ENCODE measurements at regions not wholly inside any gene's neighbourhood (a gene's known extent, or its start where the extent isn't known, plus 50 kb on each side); places are given as distances from the start of the nearest gene placed in this dataset.

- DNase-seq, result no peak
Measured at GRCh38 chr9:104980039-104980654, 52.2 kb upstream of the ABCA1 start.

GRCh38 chr9:104981543-104982129 lies 53.7 kb upstream of the ABCA1 start:
- Mint-ChIP-seq H3K27ac (no peak overlapping the region), H3K4me1 (peaks cover 5 to 24% (median 18%) of the 10 kb centered on the region in 4 donors), H3K4me3 (no peak overlapping the region), H3K27me3 (peaks cover 17% of the 10 kb centered on the region), H3K9me3 (peaks cover 0 to 3% (median 0%) of the 10 kb centered on the region in 7 donors), H3K36me3 (no peaks in the 10 kb centered on the region)
- Histone ChIP-seq H3K9me3 (ENCODE audit: control insufficient read depth in 2 of 2, low read length in 2 of 2) (no peaks in the 10 kb centered on the region), H3K27me3 (ENCODE audit: control insufficient read depth, insufficient read depth, low read length) (peaks cover 13% of the 10 kb centered on the region), H3K36me3 (ENCODE audit: control insufficient read depth, insufficient read depth, low read length) (no peaks in the 10 kb centered on the region), H3K4me1 (ENCODE audit: control insufficient read depth, insufficient read depth, low read length, poor library complexity, severe bottlenecking) (no peaks in the 10 kb centered on the region), H3K4me3 (ENCODE audit: low read depth, low read length) (no peak overlapping the region), H3K27ac (ENCODE audit: insufficient read depth, low read length, poor library complexity, severe bottlenecking) (no peak overlapping the region)
- DNase-seq (no peak), ATAC-seq (ENCODE audit: low read depth in 2 of 2) (no peak)

More at GRCh38 chr9:104980039-104980654, 52.2 kb upstream of the ABCA1 start:
- Mint-ChIP-seq H3K27me3 (peaks cover 17% of the 10 kb centered on the region), H3K9me3 (peaks cover 0 to 3% (median 0%) of the 10 kb centered on the region in 7 donors), H3K36me3 (no peaks in the 10 kb centered on the region), H3K4me3 (no peak overlapping the region), H3K27ac (no peak overlapping the region), H3K4me1 (peaks cover 5 to 18% (median 16%) of the 10 kb centered on the region in 4 donors)
- Histone ChIP-seq H3K36me3 (ENCODE audit: control insufficient read depth, insufficient read depth, low read length) (no peaks in the 10 kb centered on the region), H3K9me3 (ENCODE audit: control insufficient read depth in 2 of 2, low read length in 2 of 2) (no peaks in the 10 kb centered on the region), H3K4me1 (ENCODE audit: control insufficient read depth, insufficient read depth, low read length, poor library complexity, severe bottlenecking) (no peaks in the 10 kb centered on the region), H3K4me3 (ENCODE audit: low read depth, low read length) (no peak overlapping the region), H3K27me3 (ENCODE audit: control insufficient read depth, insufficient read depth, low read length) (peaks cover 10% of the 10 kb centered on the region), H3K27ac (ENCODE audit: insufficient read depth, low read length, poor library complexity, severe bottlenecking) (no peak overlapping the region)
- no peak for ATAC-seq (ENCODE audit: low read depth in 2 of 2)

GRCh38 chr9:104982543-104982942 lies 54.6 kb upstream of the ABCA1 start:
- H3K36me3 ChIP-seq (ENCODE audit: control insufficient read depth, insufficient read depth, low read length), result no peaks in the 10 kb centered on the region
- H3K4me3 ChIP-seq (ENCODE audit: low read depth, low read length), result no peak overlapping the region
- no peak for ATAC-seq (ENCODE audit: low read depth in 2 of 2)
- no peak overlapping the region for H3K27ac ChIP-seq (ENCODE audit: insufficient read depth, low read length, poor library complexity, severe bottlenecking)
- no peaks in the 10 kb centered on the region for H3K4me1 ChIP-seq (ENCODE audit: control insufficient read depth, insufficient read depth, low read length, poor library complexity, severe bottlenecking)
- Mint-ChIP-seq H3K4me1 (peaks cover 5 to 24% (median 18%) of the 10 kb centered on the region in 4 donors), H3K4me3 (no peak overlapping the region), H3K9me3 (peaks cover 0 to 2% (median 0%) of the 10 kb centered on the region in 7 donors), H3K27ac (no peak overlapping the region), H3K27me3 (peaks cover 22% of the 10 kb centered on the region), H3K36me3 (no peaks in the 10 kb centered on the region)
- DNase-seq, result no peak
- H3K9me3 ChIP-seq (ENCODE audit: control insufficient read depth in 2 of 2, low read length in 2 of 2), result no peaks in the 10 kb centered on the region
- peaks cover 13% of the 10 kb centered on the region for H3K27me3 ChIP-seq (ENCODE audit: control insufficient read depth, insufficient read depth, low read length)

GRCh38 chr9:104983491-104983890 lies 55.5 kb upstream of the ABCA1 start:
- peaks cover 5 to 25% (median 18%) of the 10 kb centered on the region in 4 donors for H3K4me1 Mint-ChIP-seq
- H3K9me3 Mint-ChIP-seq, result peaks cover 0 to 2% (median 0%) of the 10 kb centered on the region in 7 donors
- Histone ChIP-seq H3K4me1 (ENCODE audit: control insufficient read depth, insufficient read depth, low read length, poor library complexity, severe bottlenecking) (no peaks in the 10 kb centered on the region), H3K27me3 (ENCODE audit: control insufficient read depth, insufficient read depth, low read length) (peaks cover 13% of the 10 kb centered on the region), H3K36me3 (ENCODE audit: control insufficient read depth, insufficient read depth, low read length) (no peaks in the 10 kb centered on the region), H3K27ac (ENCODE audit: insufficient read depth, low read length, poor library complexity, severe bottlenecking) (no peak overlapping the region), H3K9me3 (ENCODE audit: control insufficient read depth in 2 of 2, low read length in 2 of 2) (no peaks in the 10 kb centered on the region), H3K4me3 (ENCODE audit: low read depth, low read length) (no peak overlapping the region)
- ATAC-seq (ENCODE audit: low read depth in 2 of 2) (no peak), DNase-seq (no peak)
- no peaks in the 10 kb centered on the region for H3K36me3 Mint-ChIP-seq
- H3K27me3 Mint-ChIP-seq, result peaks cover 23% of the 10 kb centered on the region
- H3K4me3 Mint-ChIP-seq, result no peak overlapping the region
- H3K27ac Mint-ChIP-seq, result no peak overlapping the region

GRCh38 chr9:104984121-104984520 lies 56.2 kb upstream of the ABCA1 start:
- Histone ChIP-seq H3K36me3 (ENCODE audit: control insufficient read depth, insufficient read depth, low read length) (no peaks in the 10 kb centered on the region), H3K9me3 (ENCODE audit: control insufficient read depth in 2 of 2, low read length in 2 of 2) (no peaks in the 10 kb centered on the region), H3K4me3 (ENCODE audit: low read depth, low read length) (no peak overlapping the region), H3K4me1 (ENCODE audit: control insufficient read depth, insufficient read depth, low read length, poor library complexity, severe bottlenecking) (no peaks in the 10 kb centered on the region), H3K27me3 (ENCODE audit: control insufficient read depth, insufficient read depth, low read length) (peaks cover 13% of the 10 kb centered on the region), H3K27ac (ENCODE audit: insufficient read depth, low read length, poor library complexity, severe bottlenecking) (no peak overlapping the region)
- ATAC-seq (ENCODE audit: low read depth in 2 of 2) (no peak), DNase-seq (no peak)
- H3K4me1 Mint-ChIP-seq, result peaks cover 5 to 27% (median 19%) of the 10 kb centered on the region in 4 donors
- H3K9me3 Mint-ChIP-seq, result peaks cover 0 to 2% (median 0%) of the 10 kb centered on the region in 7 donors
- peaks cover 22% of the 10 kb centered on the region for H3K27me3 Mint-ChIP-seq
- H3K36me3 Mint-ChIP-seq, result no peaks in the 10 kb centered on the region
- peak overlapping the region in 1 of 4 donors; percentile 2 for H3K4me3 Mint-ChIP-seq
- H3K27ac Mint-ChIP-seq, result no peak overlapping the region

- H3K4me1 ChIP-seq (ENCODE audit: control insufficient read depth, insufficient read depth, low read length, poor library complexity, severe bottlenecking), result no peaks in the 10 kb centered on the region
- ATAC-seq (ENCODE audit: low read depth in 2 of 2) (peak in 1 of 2 donors; percentile 42), DNase-seq (no peak)
- peaks cover 5 to 27% (median 19%) of the 10 kb centered on the region in 4 donors for H3K4me1 Mint-ChIP-seq
- no peak overlapping the region for H3K27ac ChIP-seq (ENCODE audit: insufficient read depth, low read length, poor library complexity, severe bottlenecking)
- H3K4me3 ChIP-seq (ENCODE audit: low read depth, low read length), result no peak overlapping the region
- no peak overlapping the region for H3K27ac Mint-ChIP-seq
- H3K27me3 ChIP-seq (ENCODE audit: control insufficient read depth, insufficient read depth, low read length), result peaks cover 13% of the 10 kb centered on the region
- no peaks in the 10 kb centered on the region for H3K9me3 ChIP-seq (ENCODE audit: control insufficient read depth in 2 of 2, low read length in 2 of 2)
- H3K36me3 Mint-ChIP-seq, result no peaks in the 10 kb centered on the region
- no peaks in the 10 kb centered on the region for H3K36me3 ChIP-seq (ENCODE audit: control insufficient read depth, insufficient read depth, low read length)
- peaks cover 0 to 2% (median 0%) of the 10 kb centered on the region in 7 donors for H3K9me3 Mint-ChIP-seq
- peaks cover 18% of the 10 kb centered on the region for H3K27me3 Mint-ChIP-seq
- no peak overlapping the region for H3K4me3 Mint-ChIP-seq
Measured at GRCh38 chr9:104984542-104984941, 56.6 kb upstream of the ABCA1 start.

GRCh38 chr9:104984948-104985347 lies 57.0 kb upstream of the ABCA1 start:
- ATAC-seq (ENCODE audit: low read depth in 2 of 2) (no peak), DNase-seq (no peak)
- H3K36me3 ChIP-seq (ENCODE audit: control insufficient read depth, insufficient read depth, low read length), result no peaks in the 10 kb centered on the region
- H3K4me3 Mint-ChIP-seq, result peak overlapping the region in 1 of 4 donors; percentile 34
- H3K4me3 ChIP-seq (ENCODE audit: low read depth, low read length), result no peak overlapping the region
- no peak overlapping the region for H3K27ac ChIP-seq (ENCODE audit: insufficient read depth, low read length, poor library complexity, severe bottlenecking)
- no peaks in the 10 kb centered on the region for H3K36me3 Mint-ChIP-seq
- H3K4me1 ChIP-seq (ENCODE audit: control insufficient read depth, insufficient read depth, low read length, poor library complexity, severe bottlenecking), result peaks cover 3% of the 10 kb centered on the region
- peaks cover 17% of the 10 kb centered on the region for H3K27me3 Mint-ChIP-seq
- peaks cover 0 to 2% (median 0%) of the 10 kb centered on the region in 7 donors for H3K9me3 Mint-ChIP-seq
- H3K9me3 ChIP-seq (ENCODE audit: control insufficient read depth in 2 of 2, low read length in 2 of 2), result no peaks in the 10 kb centered on the region
- H3K4me1 Mint-ChIP-seq, result peaks cover 5 to 27% (median 19%) of the 10 kb centered on the region in 4 donors
- H3K27me3 ChIP-seq (ENCODE audit: control insufficient read depth, insufficient read depth, low read length), result peaks cover 13% of the 10 kb centered on the region
- H3K27ac Mint-ChIP-seq, result no peak overlapping the region

- H3K27ac Mint-ChIP-seq, result no peak overlapping the region
Measured at GRCh38 chr9:104986096-104986495, 58.1 kb upstream of the ABCA1 start.

More at GRCh38 chr9:104986096-104986495, 58.1 kb upstream of the ABCA1 start:
- peaks cover 22% of the 10 kb centered on the region for H3K27me3 Mint-ChIP-seq
- ATAC-seq (ENCODE audit: low read depth in 2 of 2) (no peak), DNase-seq (no peak)
- Histone ChIP-seq H3K4me1 (ENCODE audit: control insufficient read depth, insufficient read depth, low read length, poor library complexity, severe bottlenecking) (peaks cover 14% of the 10 kb centered on the region), H3K36me3 (ENCODE audit: control insufficient read depth, insufficient read depth, low read length) (no peaks in the 10 kb centered on the region), H3K9me3 (ENCODE audit: control insufficient read depth in 2 of 2, low read length in 2 of 2) (no peaks in the 10 kb centered on the region), H3K4me3 (ENCODE audit: low read depth, low read length) (no peak overlapping the region), H3K27ac (ENCODE audit: insufficient read depth, low read length, poor library complexity, severe bottlenecking) (no peak overlapping the region), H3K27me3 (ENCODE audit: control insufficient read depth, insufficient read depth, low read length) (peaks cover 13% of the 10 kb centered on the region)
- no peak overlapping the region for H3K4me3 Mint-ChIP-seq
- H3K4me1 Mint-ChIP-seq, result peaks cover 10 to 35% (median 27%) of the 10 kb centered on the region in 4 donors
- peaks cover 0 to 2% (median 0%) of the 10 kb centered on the region in 7 donors for H3K9me3 Mint-ChIP-seq
- no peaks in the 10 kb centered on the region for H3K36me3 Mint-ChIP-seq

Measured in CD4-positive, CD25-positive, alpha-beta regulatory T cell (primary cell).